HUES64 (cell line): ENCODE measurements at regions not wholly inside any gene's neighbourhood (a gene's known extent, or its start where the extent isn't known, plus 50 kb on each side); places are given as distances from the start of the nearest gene placed in this dataset.

Experiments used
- H3K27ac ChIP-seq: 2 replicates; pipeline ENCODE4 v1.7.0; 2013; ENCODE audit warnings: low read depth, low read length, inconsistent platforms
- H3K27me3 ChIP-seq: 2 replicates; pipeline ENCODE4 v1.6.1; 2013; ENCODE audit warnings: mild to moderate bottlenecking, low read length; ENCODE audit not compliant: insufficient read depth
- H3K36me3 ChIP-seq: 2 replicates; pipeline ENCODE4 v1.6.1; 2013; ENCODE audit warnings: mild to moderate bottlenecking, low read length; ENCODE audit not compliant: insufficient read depth
- H3K4me1 ChIP-seq: 2 replicates; pipeline ENCODE4 v1.6.1; 2013; ENCODE audit warnings: mild to moderate bottlenecking, low read length, moderate library complexity; ENCODE audit not compliant: insufficient read depth
- H3K4me3 ChIP-seq: 2 replicates; pipeline ENCODE4 v1.5.1; 2013; ENCODE audit warnings: mild to moderate bottlenecking, low read length, moderate library complexity
- H3K9ac ChIP-seq: 2 replicates; pipeline ENCODE4 v1.6.1; 2013; ENCODE audit warnings: mild to moderate bottlenecking, low read depth, low read length
- H3K9me3 ChIP-seq: 2 replicates; pipeline ENCODE4 v1.6.1; 2013; ENCODE audit warnings: low read depth, low read length; ENCODE audit not compliant: insufficient read depth
- WGBS: fragments of 150-250, 120-280 bp; methylation state at CpG from one replicate; pipeline ENCODE4 v1.1.7; 2013; ENCODE audit warnings: missing lambda C conversion rate; 5-methylcytosine and 5-hydroxymethylcytosine counted together

GRCh38 chr9:73459817-73460216, 308.2 kb downstream of the ANXA1 start:
- no peaks in the 10 kb centered on the region for H3K9me3 ChIP-seq
- no peaks in the 10 kb centered on the region for H3K36me3 ChIP-seq
- no peaks in the 10 kb centered on the region for H3K4me1 ChIP-seq
- H3K9ac ChIP-seq, result no peak overlapping the region
- H3K4me3 ChIP-seq, result no peak overlapping the region
- H3K27me3 ChIP-seq, result no peaks in the 10 kb centered on the region
- H3K27ac ChIP-seq, result no peak overlapping the region

DNA sequence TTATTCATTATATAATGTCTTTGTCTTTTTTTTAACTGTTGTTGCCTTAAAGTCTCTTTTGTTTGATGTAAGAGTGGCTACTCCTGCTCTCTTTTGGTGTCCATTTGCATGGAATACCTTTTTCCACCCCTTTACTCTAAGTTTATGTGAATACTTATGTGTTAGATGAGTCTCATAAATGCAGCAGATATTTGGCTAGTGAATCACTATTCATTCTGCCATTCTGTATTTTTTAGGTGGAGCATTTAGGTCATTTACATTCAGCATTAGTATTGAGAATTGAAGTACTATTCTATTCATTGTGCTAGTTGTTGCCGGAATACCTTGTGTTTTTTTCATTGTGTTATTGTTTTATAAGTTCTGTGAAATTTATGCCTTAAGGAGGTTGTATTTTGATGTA, 317.1 kb downstream of the ANXA1 start:
- Histone ChIP-seq H3K27ac (no peak overlapping the region), H3K4me3 (no peak overlapping the region), H3K27me3 (no peaks in the 10 kb centered on the region), H3K36me3 (no peaks in the 10 kb centered on the region), H3K9me3 (no peaks in the 10 kb centered on the region), H3K9ac (no peak overlapping the region), H3K4me1 (no peaks in the 10 kb centered on the region; the same call in 1 of the 2 replicates)
- 94% methylated on average over 1 of the region's 1 CpG for WGBS

DNA sequence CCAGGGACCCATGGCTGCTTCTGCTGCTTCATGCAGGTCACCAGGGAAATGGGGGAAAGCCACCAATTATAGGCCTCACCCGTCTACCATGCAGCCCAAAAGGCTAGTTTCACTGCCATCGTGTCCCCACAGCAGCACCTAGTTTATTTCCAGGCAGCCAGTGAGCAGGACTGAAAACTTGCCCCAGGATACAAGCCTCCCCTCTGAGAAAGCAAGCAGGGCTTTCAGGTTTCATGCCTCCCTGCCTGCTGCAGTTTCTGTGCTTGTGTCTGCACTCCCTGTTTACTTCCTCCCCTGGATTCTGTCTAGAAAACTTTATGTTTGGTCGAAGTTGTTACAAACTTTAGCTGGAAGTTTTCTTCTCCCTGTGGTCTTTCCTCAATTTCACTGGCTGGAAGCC, 319.1 kb downstream of the ANXA1 start:
- Histone ChIP-seq H3K27me3 (no peaks in the 10 kb centered on the region), H3K4me1 (no peaks in the 10 kb centered on the region; the same call in 1 of the 2 replicates), H3K9me3 (no peaks in the 10 kb centered on the region), H3K4me3 (no peak overlapping the region), H3K27ac (no peak overlapping the region), H3K9ac (no peak overlapping the region), H3K36me3 (no peaks in the 10 kb centered on the region)
- WGBS, result 91% methylated on average over 3 of the region's 3 CpGs

GRCh38 chr9:73474002-73474600, 322.4 kb downstream of the ANXA1 start:
- WGBS, result 95% methylated on average over 14 of the region's 14 CpGs

DNA sequence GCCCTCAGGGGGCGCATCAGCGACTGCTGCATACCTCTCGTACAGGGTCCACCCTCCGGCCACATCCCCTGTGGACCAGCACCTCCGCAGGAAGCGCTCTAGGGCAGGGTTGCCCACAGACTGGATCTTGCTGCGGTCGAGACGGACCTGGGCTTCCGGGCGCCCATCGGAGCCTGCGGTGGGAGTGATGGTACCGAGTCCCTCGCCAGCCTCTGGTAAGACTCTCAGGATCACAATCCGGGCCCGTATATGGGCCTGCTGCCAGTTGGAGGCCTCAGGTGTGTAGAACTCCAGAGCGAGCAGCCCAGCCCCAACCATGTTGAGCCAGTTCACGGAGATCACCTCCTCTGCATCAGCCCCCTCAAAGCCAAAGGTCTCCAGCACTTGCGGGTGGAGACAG, 323.0 kb downstream of the ANXA1 start:
- no peaks in the 10 kb centered on the region for H3K4me1 ChIP-seq
- H3K9ac ChIP-seq, result no peak overlapping the region
- no peaks in the 10 kb centered on the region for H3K9me3 ChIP-seq
- 97% methylated on average over 20 of the region's 20 CpGs for WGBS
- no peaks in the 10 kb centered on the region for H3K27me3 ChIP-seq
- H3K27ac ChIP-seq, result no peak overlapping the region
- H3K36me3 ChIP-seq, result no peaks in the 10 kb centered on the region
- H3K4me3 ChIP-seq, result no peak overlapping the region

More at GRCh38 chr9:73474002-73474600, 322.4 kb downstream of the ANXA1 start:
- H3K9me3 ChIP-seq, result no peaks in the 10 kb centered on the region
- H3K27ac ChIP-seq, result no peak overlapping the region
- no peaks in the 10 kb centered on the region for H3K27me3 ChIP-seq
- no peaks in the 10 kb centered on the region for H3K4me1 ChIP-seq
- H3K36me3 ChIP-seq, result no peaks in the 10 kb centered on the region
- no peak overlapping the region for H3K4me3 ChIP-seq
- no peak overlapping the region for H3K9ac ChIP-seq

DNA sequence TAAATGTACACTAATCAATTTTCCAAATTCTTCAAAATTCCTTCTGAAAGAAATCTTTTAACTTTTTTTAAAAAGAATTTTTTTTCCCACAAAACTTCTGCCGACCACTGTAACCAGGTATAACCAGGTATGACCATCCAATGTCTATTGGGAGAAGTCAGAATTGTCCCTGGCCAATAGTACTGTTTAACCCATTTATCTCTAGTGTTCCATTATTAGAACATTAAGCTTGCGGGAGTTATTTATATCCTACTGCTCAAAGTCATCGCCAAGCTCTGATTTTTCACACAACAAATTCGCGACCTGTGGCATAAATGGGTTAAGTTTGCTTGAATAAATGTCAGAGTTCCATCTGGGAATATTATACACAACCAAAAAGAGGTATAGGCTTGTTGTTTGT, 343.2 kb downstream of the ANXA1 start:
- Histone ChIP-seq H3K9me3 (no peaks in the 10 kb centered on the region), H3K27me3 (no peaks in the 10 kb centered on the region), H3K9ac (no peak overlapping the region), H3K4me3 (no peak overlapping the region), H3K36me3 (no peaks in the 10 kb centered on the region), H3K4me1 (no peaks in the 10 kb centered on the region), H3K27ac (no peak overlapping the region)
- WGBS, result 92% methylated on average over 5 of the region's 5 CpGs

DNA sequence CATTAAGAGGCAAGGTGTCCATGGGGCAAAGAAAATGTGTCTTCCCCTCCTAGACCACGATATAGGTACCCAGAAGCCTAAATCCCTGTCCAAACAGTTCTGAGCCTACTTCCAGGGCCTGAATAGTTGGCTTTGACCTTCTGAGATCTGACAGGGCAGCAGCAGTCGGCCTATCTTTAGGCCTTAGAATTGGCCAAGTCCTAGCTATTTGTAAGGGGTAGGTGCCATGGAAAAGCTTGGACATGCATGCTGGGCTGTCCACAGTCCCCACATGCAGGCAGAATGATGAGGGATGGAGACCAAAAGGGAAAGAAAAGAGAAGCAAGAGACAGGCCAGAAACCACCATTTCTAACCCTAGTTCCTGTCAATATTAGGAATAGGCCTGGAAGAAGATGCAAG, 346.1 kb downstream of the ANXA1 start:
- Histone ChIP-seq H3K27ac (no peak overlapping the region), H3K36me3 (no peaks in the 10 kb centered on the region), H3K4me3 (no peak overlapping the region), H3K9ac (no peak overlapping the region), H3K9me3 (no peaks in the 10 kb centered on the region), H3K4me1 (no peaks in the 10 kb centered on the region), H3K27me3 (no peaks in the 10 kb centered on the region)
- WGBS, result 88% methylated on average over 2 of the region's 2 CpGs

GRCh38 chr9:73515216-73515615, 363.6 kb downstream of the ANXA1 start:
- WGBS, result 84% methylated on average over 2 of the region's 4 CpGs
- Histone ChIP-seq H3K9me3 (no peaks in the 10 kb centered on the region), H3K9ac (no peak overlapping the region), H3K4me1 (peaks cover 9% of the 10 kb centered on the region), H3K27ac (no peak overlapping the region), H3K27me3 (no peaks in the 10 kb centered on the region), H3K36me3 (no peaks in the 10 kb centered on the region), H3K4me3 (no peak overlapping the region)

- 90% methylated on average over 2 of the region's 2 CpGs for WGBS
These were observed 371.7 kb downstream of the ANXA1 start for GRCh38 chr9:73523391-73523790.

DNA sequence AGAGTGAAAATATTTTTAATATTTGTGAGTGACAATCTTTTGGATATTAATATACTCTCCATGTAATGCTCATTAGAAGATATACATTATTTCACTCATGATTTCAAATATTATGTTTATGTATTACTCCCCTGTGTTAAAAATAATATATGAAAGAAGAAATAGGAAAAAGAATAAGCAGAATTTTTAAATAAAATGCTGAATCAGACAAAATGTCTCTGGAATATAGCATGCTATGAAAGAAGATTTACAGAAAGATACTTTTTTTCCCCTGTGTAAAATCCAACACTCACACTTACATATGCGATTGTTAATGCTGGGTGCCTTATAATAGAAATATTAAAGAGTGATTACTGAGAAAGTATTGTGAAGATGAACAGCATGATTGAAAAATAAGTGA, 373.7 kb downstream of the ANXA1 start:
- Histone ChIP-seq H3K4me3 (no peak overlapping the region), H3K9ac (no peak overlapping the region), H3K9me3 (no peaks in the 10 kb centered on the region), H3K27ac (no peak overlapping the region), H3K36me3 (no peaks in the 10 kb centered on the region), H3K4me1 (peaks cover 4% of the 10 kb centered on the region), H3K27me3 (no peaks in the 10 kb centered on the region)
- 100% methylated on average over 1 of the region's 1 CpG for WGBS

More at GRCh38 chr9:73523391-73523790, 371.7 kb downstream of the ANXA1 start:
- H3K4me1 ChIP-seq, result no peaks in the 10 kb centered on the region
- no peaks in the 10 kb centered on the region for H3K27me3 ChIP-seq
- H3K36me3 ChIP-seq, result no peaks in the 10 kb centered on the region
- no peak overlapping the region for H3K4me3 ChIP-seq
- H3K9me3 ChIP-seq, result no peaks in the 10 kb centered on the region
- no peak overlapping the region for H3K27ac ChIP-seq
- no peak overlapping the region for H3K9ac ChIP-seq

GRCh38 chr9:73527521-73527920, 375.9 kb downstream of the ANXA1 start:
- Histone ChIP-seq H3K4me3 (no peak overlapping the region), H3K9ac (no peak overlapping the region), H3K27me3 (no peaks in the 10 kb centered on the region), H3K27ac (no peak overlapping the region), H3K4me1 (peaks cover 21% of the 10 kb centered on the region), H3K36me3 (no peaks in the 10 kb centered on the region), H3K9me3 (no peaks in the 10 kb centered on the region)
- WGBS, result 91% methylated on average over 1 of the region's 1 CpG

- Histone ChIP-seq H3K4me1 (peaks cover 21% of the 10 kb centered on the region), H3K9me3 (no peaks in the 10 kb centered on the region), H3K4me3 (no peak overlapping the region), H3K27ac (no peak overlapping the region), H3K9ac (no peak overlapping the region), H3K36me3 (no peaks in the 10 kb centered on the region), H3K27me3 (no peaks in the 10 kb centered on the region)
- WGBS, result 71% methylated on average over 3 of the region's 4 CpGs
These were observed 377.3 kb downstream of the ANXA1 start for GRCh38 chr9:73528926-73529325.
